Keratinocyte (primary cell): ENCODE measurements at regions not wholly inside any gene's neighbourhood (a gene's known extent, or its start where the extent isn't known, plus 50 kb on each side); places are given as distances from the start of the nearest gene placed in this dataset.
A peak's percentile ranks its signal among the peaks of the same experiment; 100 is the strongest.
"Not testable (repeated sequence)": the region's sequence is repeated elsewhere in the genome, so short reads cannot be mapped to it uniquely, and the experiment has no call there.

Source experiments
- DNase-seq: peaks from one replicate; pipeline ENCODE4 v3.0.0-alpha.2; 2011; ENCODE audit warnings: low read depth, missing footprints, low spot score
- FAIRE-seq: peaks from 2 replicates; lab custom pipeline; 2011; peaks lifted over from hg19 to GRCh38; lab: Jason Lieb, UNC
- H2AFZ ChIP-seq: 2 replicates; pipeline ENCODE4 v1.6.0; 2012; ENCODE audit warnings: low read length, control low read depth, inconsistent platforms; ENCODE audit not compliant: control insufficient read depth
- H3K27ac ChIP-seq: 2 replicates; pipeline ENCODE4 v1.5.1; 2011; ENCODE audit warnings: low read length; ENCODE audit not compliant: control insufficient read depth, insufficient read depth
- H3K27me3 ChIP-seq: 3 replicates; pipeline ENCODE4 v1.6.0; 2011; ENCODE audit warnings: low read length; ENCODE audit not compliant: control insufficient read depth, insufficient read depth; ENCODE audit errors: extremely low read depth
- H3K36me3 ChIP-seq, 2 experiments: 2 replicates in 1 of 2; 3 replicates in 1 of 2; pipeline ENCODE4 v1.5.1; 2011; ENCODE audit warnings: low read length in 2 of 2, mild to moderate bottlenecking in 1 of 2; ENCODE audit not compliant: control insufficient read depth in 2 of 2, insufficient read depth in 2 of 2; ENCODE audit errors: extremely low read depth in 1 of 2
- H3K4me1 ChIP-seq: 3 replicates; pipeline ENCODE4 v1.5.1; 2011; ENCODE audit warnings: low read length; ENCODE audit not compliant: control insufficient read depth, insufficient read depth; ENCODE audit errors: extremely low read depth
- H3K4me2 ChIP-seq: 3 replicates; pipeline ENCODE4 v1.6.0; 2011; ENCODE audit warnings: low read depth, low read length; ENCODE audit not compliant: control insufficient read depth, insufficient read depth; ENCODE audit errors: extremely low read depth
- H3K4me3 ChIP-seq, 3 experiments: fragments of 200-600 bp in 1 of 3; sonication (generic) in 1 of 3; 2 replicates in 2 of 3; 3 replicates in 1 of 3; pipeline ENCODE4 v1.5.1; 2011 to 2016; ENCODE audit warnings: low read length in 3 of 3, mild to moderate bottlenecking in 3 of 3, control low read depth in 2 of 3, inconsistent platforms in 1 of 3, low read depth in 1 of 3, mixed read lengths in 1 of 3, mixed run types in 1 of 3, moderate library complexity in 1 of 3; ENCODE audit not compliant: control insufficient read depth in 2 of 3, insufficient read depth in 2 of 3; ENCODE audit errors: extremely low read depth in 1 of 3
- H3K79me2 ChIP-seq: 2 replicates; pipeline ENCODE4 v1.6.0; 2012; ENCODE audit warnings: low read length; ENCODE audit not compliant: control insufficient read depth, insufficient read depth
- H3K9ac ChIP-seq: 3 replicates; pipeline ENCODE4 v1.6.0; 2011; ENCODE audit warnings: low read length; ENCODE audit not compliant: control insufficient read depth, insufficient read depth; ENCODE audit errors: extremely low read depth
- H3K9me1 ChIP-seq: 3 replicates; pipeline ENCODE4 v1.6.0; 2011; ENCODE audit warnings: low read length; ENCODE audit not compliant: control insufficient read depth, insufficient read depth; ENCODE audit errors: extremely low read depth
- H3K9me3 ChIP-seq: 2 replicates; pipeline ENCODE4 v1.5.1; 2012; ENCODE audit warnings: low read depth, low read length; ENCODE audit not compliant: control insufficient read depth
- H4K20me1 ChIP-seq: 3 replicates; pipeline ENCODE4 v1.6.0; 2011; ENCODE audit warnings: low read length; ENCODE audit not compliant: control insufficient read depth, insufficient read depth; ENCODE audit errors: extremely low read depth
- EZH2 ChIP-seq: IDR thresholded peaks from one replicate; pipeline ENCODE4 v1.6.1; 2012; ENCODE audit warnings: inconsistent platforms, mild to moderate bottlenecking, low read length, moderate library complexity
- dilution Hi-C: fragments of 300-500 bp; cut with MboI; formaldehyde crosslinking; loops from one replicate; pipeline ENCODE4 v1.7.0; 2020; ENCODE audit warnings: low sequenced_read_pairs; ENCODE audit not compliant: extremely low pct_ligation_motif_present
- TF ChIP-seq, protein P1 (sequence below), 3 experiments: IDR thresholded peaks in 1 of 3; conservative IDR thresholded peaks in 1 of 3; optimal IDR thresholded peaks in 1 of 3; 2 replicates in 2 of 3; 3 replicates in 1 of 3; pipeline versions ENCODE3 to v1.5.1; 2011; ENCODE audit warnings: low read length in 3 of 3, mild to moderate bottlenecking in 3 of 3, moderate library complexity in 2 of 3, control low read depth in 1 of 3, inconsistent platforms in 1 of 3; ENCODE audit not compliant: insufficient read depth in 2 of 3; ENCODE audit errors: extremely low read depth in 1 of 3

DNA sequence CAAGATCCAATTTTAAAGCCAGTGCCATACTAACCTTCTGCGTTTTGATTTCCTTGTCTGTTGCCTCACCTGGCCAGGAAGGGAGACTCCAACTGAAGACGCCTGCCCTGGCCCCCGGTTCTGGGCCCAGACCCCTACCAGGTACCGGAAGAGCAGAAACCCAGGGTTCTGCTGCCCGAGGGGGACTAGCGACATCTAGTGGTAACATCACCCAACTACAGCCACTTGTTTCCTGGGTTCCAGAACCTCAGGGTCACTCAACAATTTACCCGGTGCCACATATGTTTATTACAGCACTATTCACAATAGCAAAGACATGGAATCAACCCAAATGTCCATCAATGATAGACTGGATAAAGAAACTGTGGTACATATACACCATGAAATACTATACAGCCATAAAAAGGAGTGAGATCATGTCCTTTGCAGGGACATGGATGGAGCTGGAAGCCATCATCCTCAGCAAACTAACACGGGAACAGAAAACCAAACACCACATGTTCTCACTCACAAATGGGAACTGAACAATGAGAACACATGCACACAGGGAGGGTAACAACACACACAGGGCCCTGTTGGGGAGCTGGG is 268.7 kb upstream of the IRX4 start:
- H3K27me3 ChIP-seq, H3K36me3 ChIP-seq, H3K9ac ChIP-seq, H3K4me2 ChIP-seq, H3K9me1 ChIP-seq, H3K4me1 ChIP-seq, H3K4me3 ChIP-seq, dilution Hi-C loops, H3K9me3 ChIP-seq, H4K20me1 ChIP-seq, H2AFZ ChIP-seq, H3K27ac ChIP-seq, DNase-seq, FAIRE-seq, H3K79me2 ChIP-seq: not testable (repeated sequence)
- TF ChIP-seq, protein P1, sequence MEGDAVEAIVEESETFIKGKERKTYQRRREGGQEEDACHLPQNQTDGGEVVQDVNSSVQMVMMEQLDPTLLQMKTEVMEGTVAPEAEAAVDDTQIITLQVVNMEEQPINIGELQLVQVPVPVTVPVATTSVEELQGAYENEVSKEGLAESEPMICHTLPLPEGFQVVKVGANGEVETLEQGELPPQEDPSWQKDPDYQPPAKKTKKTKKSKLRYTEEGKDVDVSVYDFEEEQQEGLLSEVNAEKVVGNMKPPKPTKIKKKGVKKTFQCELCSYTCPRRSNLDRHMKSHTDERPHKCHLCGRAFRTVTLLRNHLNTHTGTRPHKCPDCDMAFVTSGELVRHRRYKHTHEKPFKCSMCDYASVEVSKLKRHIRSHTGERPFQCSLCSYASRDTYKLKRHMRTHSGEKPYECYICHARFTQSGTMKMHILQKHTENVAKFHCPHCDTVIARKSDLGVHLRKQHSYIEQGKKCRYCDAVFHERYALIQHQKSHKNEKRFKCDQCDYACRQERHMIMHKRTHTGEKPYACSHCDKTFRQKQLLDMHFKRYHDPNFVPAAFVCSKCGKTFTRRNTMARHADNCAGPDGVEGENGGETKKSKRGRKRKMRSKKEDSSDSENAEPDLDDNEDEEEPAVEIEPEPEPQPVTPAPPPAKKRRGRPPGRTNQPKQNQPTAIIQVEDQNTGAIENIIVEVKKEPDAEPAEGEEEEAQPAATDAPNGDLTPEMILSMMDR (optimal IDR thresholded peaks at IDR 0.05 in 1 of 3, IDR thresholded peaks at IDR 0.05 in 1 of 3, conservative IDR thresholded peaks at IDR 0.05 in 1 of 3; ENCODE audit: extremely low read depth in 1 of 3, insufficient read depth in 2 of 3, low read length in 3 of 3): peak; percentile 64 to 80 (median 77)

GRCh38 chr5:2149195-2149539 is 266.4 kb upstream of the IRX4 start:
- H3K9me1 ChIP-seq: no peaks in the 10 kb centered on the region
- FAIRE-seq (no peak), DNase-seq (no peak)
- dilution Hi-C loops: no loop called here
- no peak overlapping the region for H3K27ac ChIP-seq
- peaks cover 8% of the 10 kb centered on the region for H3K4me1 ChIP-seq
- no peaks in the 10 kb centered on the region for H3K27me3 ChIP-seq
- H4K20me1 ChIP-seq: no peaks in the 10 kb centered on the region
- H3K36me3 ChIP-seq: no peaks in the 10 kb centered on the region
- H3K4me3 ChIP-seq: no peak overlapping the region
- no peak overlapping the region for H3K9ac ChIP-seq
- no peaks in the 10 kb centered on the region for H3K79me2 ChIP-seq
- no peak overlapping the region for H3K4me2 ChIP-seq
- H3K9me3 ChIP-seq: peaks cover 4% of the 10 kb centered on the region
- TF ChIP-seq EZH2: no peak
- TF ChIP-seq, protein P1 (optimal IDR thresholded peaks at IDR 0.05 in 1 of 3, IDR thresholded peaks at IDR 0.05 in 1 of 3, conservative IDR thresholded peaks at IDR 0.05 in 1 of 3; ENCODE audit: extremely low read depth in 1 of 3, insufficient read depth in 2 of 3, low read length in 3 of 3): no peak
- no peak overlapping the region for H2AFZ ChIP-seq
